GM21737 (cell line): ENCODE measurements at regions not wholly inside any gene's neighbourhood (a gene's known extent, or its start where the extent isn't known, plus 50 kb on each side); places are given as distances from the start of the nearest gene placed in this dataset.
"Not testable (repeated sequence)": the region's sequence is repeated elsewhere in the genome, so short reads cannot be mapped to it uniquely, and the experiment has no call there.

Source experiments
- ATAC-seq: cut with Tn5 transposase; IDR thresholded peaks from one replicate; pipeline ENCODE4 v1.9.1; 2021; ENCODE audit warnings: mild to moderate bottlenecking, moderate library complexity; ENCODE audit not compliant: unreplicated experiment

GRCh38 chr18:51248685-51249084 is 51.2 kb upstream of the MEX3C start:
- ATAC-seq, result no peak

DNA sequence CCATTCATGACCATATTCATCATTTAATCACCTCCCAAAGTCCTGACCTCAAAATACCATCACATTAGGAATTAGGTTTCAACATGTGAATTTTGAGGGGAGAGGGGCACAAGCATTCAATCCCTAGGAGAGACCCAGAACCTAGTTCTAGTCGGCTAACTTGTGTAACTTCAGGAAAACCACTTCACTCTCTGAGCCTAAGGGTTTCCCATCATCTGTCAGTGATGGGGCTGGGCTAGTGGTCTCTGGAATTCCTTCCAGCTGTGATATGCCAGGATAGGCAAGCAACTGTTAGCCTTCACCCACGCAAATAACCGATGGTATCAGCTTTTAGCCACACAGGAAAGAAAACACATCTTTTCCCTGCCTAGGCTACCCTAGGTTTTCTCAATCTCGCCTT is 52.5 kb upstream of the MEX3C start:
- ATAC-seq, result no peak

DNA sequence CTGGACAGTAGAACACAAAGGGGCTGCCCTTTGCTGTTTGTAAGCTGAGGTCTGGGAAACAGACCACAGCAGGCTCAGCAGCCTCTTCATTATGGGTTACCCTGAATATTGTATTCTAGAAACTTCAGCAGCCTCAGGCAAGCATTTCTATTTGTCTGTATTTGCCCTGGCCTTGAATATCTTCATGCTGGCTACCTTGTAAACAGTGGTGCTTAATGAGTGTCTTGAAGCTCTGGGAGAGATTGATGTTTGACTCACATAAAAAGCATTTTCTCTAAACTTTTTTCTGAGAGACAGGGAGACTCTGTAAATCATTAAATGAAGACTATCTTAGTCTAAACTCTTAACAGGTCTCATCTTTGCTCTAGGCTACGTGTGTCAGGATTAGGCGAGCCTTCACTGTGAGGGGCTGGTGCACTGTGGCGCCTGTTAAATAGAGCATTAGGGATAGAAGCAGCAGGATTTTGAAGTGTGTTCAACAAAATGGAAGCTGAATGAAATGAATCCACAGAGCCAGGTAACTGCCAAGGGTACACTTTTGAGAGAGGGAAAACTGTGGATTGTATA is 53.1 kb upstream of the MEX3C start:
- no peak for ATAC-seq

DNA sequence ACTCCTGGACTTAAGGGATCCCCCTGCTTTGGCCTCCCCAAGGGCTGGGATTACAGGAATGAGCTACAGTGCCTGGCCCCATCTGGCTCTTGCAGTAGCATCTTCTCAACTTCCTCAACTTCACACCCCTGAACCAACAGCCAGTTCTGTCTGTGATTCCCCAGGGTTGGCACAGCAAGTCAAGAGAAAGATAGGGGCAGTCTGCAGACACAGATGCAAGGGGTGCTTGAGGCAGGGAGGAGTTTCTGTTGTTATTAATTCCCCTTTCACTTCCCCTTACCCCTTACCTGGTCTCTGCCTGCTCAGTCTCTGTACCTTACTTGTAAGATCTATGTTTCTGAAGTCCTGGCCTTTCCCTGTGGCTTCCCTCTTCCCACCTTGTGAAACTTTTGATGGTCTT is 54.1 kb upstream of the MEX3C start:
- peak; percentile 100 for ATAC-seq

- ATAC-seq, result no peak
Measured at GRCh38 chr18:51253476-51253875, 56.0 kb upstream of the MEX3C start.

GRCh38 chr18:51255693-51256092 is 58.2 kb upstream of the MEX3C start:
- no peak for ATAC-seq

- ATAC-seq, result no peak
Measured at GRCh38 chr18:51257150-51257549, 59.7 kb upstream of the MEX3C start.

GRCh38 chr18:51260118-51260517 is 62.6 kb upstream of the MEX3C start:
- ATAC-seq, result no peak

DNA sequence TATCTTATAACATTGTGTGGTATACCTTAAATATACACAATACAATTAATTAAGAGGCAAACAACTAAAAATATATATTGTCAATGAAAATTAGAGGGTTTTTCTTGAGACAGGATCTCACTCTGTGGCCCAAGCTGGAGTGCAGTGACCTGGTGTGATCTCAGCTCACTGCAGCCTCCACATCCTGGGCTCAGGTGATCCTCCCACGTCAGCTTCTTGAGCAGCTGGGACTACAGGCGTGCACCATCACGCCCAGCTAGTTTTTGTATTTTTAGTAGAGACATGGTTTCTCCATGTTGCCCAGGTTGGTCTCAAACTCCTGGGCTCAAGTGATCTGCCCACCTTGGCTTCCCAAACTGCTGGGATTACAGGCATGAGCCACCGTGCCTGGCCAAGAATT is 68.6 kb upstream of the MEX3C start:
- not testable (repeated sequence) for ATAC-seq

DNA sequence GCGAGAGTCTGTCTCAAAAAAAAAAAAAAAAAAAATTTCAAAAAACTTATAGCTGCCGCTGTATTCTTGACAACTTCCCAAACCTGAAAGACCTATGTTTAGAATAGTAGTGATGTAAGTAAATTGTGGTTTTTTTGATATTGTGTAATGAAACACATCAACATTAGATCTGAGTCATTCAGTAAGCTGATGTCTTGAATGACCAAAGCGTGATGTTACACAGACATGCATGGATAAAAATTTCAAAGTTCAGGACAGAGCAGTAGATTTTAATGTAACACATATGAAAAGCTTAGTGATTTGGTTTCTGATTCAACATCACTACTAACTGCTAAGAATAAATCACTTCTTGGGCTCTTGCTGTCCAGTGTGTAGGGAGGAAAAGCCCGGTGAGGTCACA is 69.3 kb upstream of the MEX3C start:
- ATAC-seq, result no peak

DNA sequence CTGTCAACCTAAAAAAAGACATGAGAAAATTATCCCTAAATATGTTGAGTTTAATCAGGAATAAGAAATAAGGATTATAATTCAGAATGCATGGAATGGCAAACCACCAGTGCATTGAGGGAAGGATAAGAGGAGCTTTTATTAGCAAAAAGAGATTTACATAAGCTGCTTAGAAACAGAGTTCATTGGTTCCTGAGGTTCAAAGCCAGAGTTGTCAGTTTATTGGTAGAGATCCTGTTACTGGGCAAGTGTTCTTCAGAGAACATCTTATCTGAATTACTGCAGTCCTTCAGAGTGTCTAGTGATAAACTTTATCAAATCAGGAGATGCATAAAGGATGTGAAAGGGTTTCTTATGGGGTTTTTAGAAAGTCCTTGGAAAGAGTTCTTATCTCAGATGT is 76.0 kb upstream of the MEX3C start:
- ATAC-seq, result no peak

- no peak for ATAC-seq
Measured at GRCh38 chr18:51275712-51276476, 78.4 kb upstream of the MEX3C start.

- ATAC-seq, result no peak
Measured at GRCh38 chr18:51278045-51278649, 80.7 kb upstream of the MEX3C start.

GRCh38 chr18:51279367-51279984 is 82.0 kb upstream of the MEX3C start:
- ATAC-seq, result no peak

GRCh38 chr18:51287818-51288508 is 90.5 kb upstream of the MEX3C start:
- no peak for ATAC-seq

DNA sequence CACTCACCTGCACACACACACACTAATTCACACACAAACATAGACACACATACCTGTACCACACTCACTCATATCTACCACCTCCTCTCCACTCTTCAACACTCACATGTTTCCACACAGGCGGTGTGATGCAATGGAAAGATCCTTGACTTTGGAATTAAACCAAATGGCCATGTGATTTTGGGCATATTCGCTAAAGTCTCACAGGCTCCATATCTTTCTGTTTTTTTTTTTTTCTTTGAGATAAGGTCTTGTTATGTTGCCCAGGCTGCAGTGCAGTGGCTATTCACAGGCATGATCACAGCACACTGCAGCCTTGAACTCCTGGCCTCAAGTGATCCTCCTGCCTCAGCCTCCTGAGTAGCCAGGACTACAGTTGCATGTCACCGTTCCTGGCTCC is 91.1 kb upstream of the MEX3C start:
- ATAC-seq, result no peak

GRCh38 chr18:51290860-51291259 is 93.4 kb upstream of the MEX3C start:
- ATAC-seq, result no peak

DNA sequence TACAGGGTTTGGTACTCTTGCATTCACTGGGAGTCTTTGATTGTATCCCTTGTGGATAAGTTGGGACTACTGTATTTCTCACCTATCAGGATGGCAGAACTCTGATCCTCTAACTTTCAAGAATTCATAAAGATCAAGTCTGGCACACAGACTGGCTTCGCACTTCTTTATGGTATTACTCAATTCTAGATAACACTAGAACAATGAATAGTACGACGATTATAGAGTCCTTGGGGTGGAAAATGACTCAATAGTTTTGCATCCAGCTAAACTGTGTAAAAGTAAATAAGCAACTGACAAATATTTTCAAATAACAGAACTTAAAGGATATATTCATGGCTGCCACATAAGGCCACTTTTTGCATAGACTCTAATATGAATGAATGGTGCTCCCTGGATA is 103.4 kb upstream of the MEX3C start:
- ATAC-seq, result no peak

DNA sequence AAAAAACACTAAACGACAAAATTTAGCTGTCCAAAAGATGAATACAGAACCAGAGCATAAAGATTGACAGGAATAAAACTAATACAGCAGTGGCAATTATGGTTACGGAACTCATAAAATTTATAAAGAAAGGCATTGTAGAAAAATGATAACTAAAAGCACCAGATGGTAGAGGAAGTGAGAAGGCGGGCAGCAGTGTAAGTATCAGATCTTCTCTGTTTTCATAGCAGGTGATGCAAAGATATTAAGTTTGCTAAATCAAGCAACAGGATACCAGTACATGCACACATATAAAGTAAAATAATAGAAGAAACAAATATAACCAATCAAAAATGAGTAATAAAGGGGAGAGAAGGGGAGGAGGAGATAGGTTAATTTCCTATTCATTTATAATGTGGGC is 103.9 kb upstream of the MEX3C start:
- ATAC-seq, result no peak

GRCh38 chr18:51316677-51317076 is 119.2 kb upstream of the MEX3C start:
- no peak for ATAC-seq

GRCh38 chr18:51321696-51322095 is 124.2 kb upstream of the MEX3C start:
- ATAC-seq, result no peak
